Activated naive CD4-positive, alpha-beta T cell treated with anti-CD3 and anti-CD28 coated beads, Interleukin-2, amount 10 ng/mL, durations not matched to agents 7 days and 5 days (primary cell): ENCODE measurements at regions not wholly inside any gene's neighbourhood (a gene's known extent, or its start where the extent isn't known, plus 50 kb on each side); places are given as distances from the start of the nearest gene placed in this dataset.

Experiments used
- CTCF ChIA-PET: fragments of 350-600 bp; sonication (Branson Sonifier 250); formaldehyde crosslinking; loops from one replicate; lab custom pipeline; 2021; ENCODE audit warnings: antibody characterized with exemption; lab: Charles Lee
- DNase-seq: peaks from one replicate; pipeline ENCODE4 v3.0.0-alpha.2; 2020
- H3K27ac Mint-ChIP-seq: one replicate; pipeline ENCODE4 v1.8.0; 2021; ENCODE audit warnings: mild to moderate bottlenecking, moderate library complexity, mixed read lengths
- H3K27me3 Mint-ChIP-seq: one replicate; pipeline ENCODE4 v1.8.0; 2021; ENCODE audit warnings: mild to moderate bottlenecking, mixed read lengths
- H3K36me3 Mint-ChIP-seq: one replicate; pipeline ENCODE4 v1.8.0; 2021; ENCODE audit warnings: mixed read lengths
- H3K4me1 Mint-ChIP-seq: one replicate; pipeline ENCODE4 v1.8.0; 2021; ENCODE audit warnings: mixed read lengths
- H3K4me3 Mint-ChIP-seq: one replicate; pipeline ENCODE4 v1.8.0; 2021; ENCODE audit warnings: mild to moderate bottlenecking, moderate library complexity, mixed read lengths
- H3K9me3 Mint-ChIP-seq: one replicate; pipeline ENCODE4 v1.8.0; 2021; ENCODE audit warnings: mixed read lengths

- H3K4me1 Mint-ChIP-seq, result peaks cover 10% of the 10 kb centered on the region
- no peak overlapping the region for H3K27ac Mint-ChIP-seq
- peaks cover 47% of the 10 kb centered on the region for H3K27me3 Mint-ChIP-seq
- DNase-seq, result no peak
- no peak overlapping the region for H3K4me3 Mint-ChIP-seq
- no peaks in the 10 kb centered on the region for H3K9me3 Mint-ChIP-seq
- H3K36me3 Mint-ChIP-seq, result no peaks in the 10 kb centered on the region
- CTCF ChIA-PET, result no interaction called here
Observed at GRCh38 chr17:83152745-83153611, 73.6 kb downstream of the METRNL start.

- H3K4me1 Mint-ChIP-seq, result peaks cover 5% of the 10 kb centered on the region
- no peak overlapping the region for H3K4me3 Mint-ChIP-seq
- no peaks in the 10 kb centered on the region for H3K9me3 Mint-ChIP-seq
- no peaks in the 10 kb centered on the region for H3K36me3 Mint-ChIP-seq
- no peak for DNase-seq
- peaks cover 43% of the 10 kb centered on the region for H3K27me3 Mint-ChIP-seq
- CTCF ChIA-PET, result no interaction called here
- H3K27ac Mint-ChIP-seq, result no peak overlapping the region
Observed at GRCh38 chr17:83153681-83154310, 74.4 kb downstream of the METRNL start.

GRCh38 chr17:83154311-83155127 lies 75.1 kb downstream of the METRNL start:
- CTCF ChIA-PET, result interaction anchor here (0.8 kb wide), 1 partner anchor 32 kb away, joined by 4 read pairs; no protein-coding TSS in a partner anchor
- no peaks in the 10 kb centered on the region for H3K36me3 Mint-ChIP-seq
- peaks cover 4% of the 10 kb centered on the region for H3K4me1 Mint-ChIP-seq
- H3K9me3 Mint-ChIP-seq, result no peaks in the 10 kb centered on the region
- H3K27ac Mint-ChIP-seq, result no peak overlapping the region
- peaks cover 41% of the 10 kb centered on the region for H3K27me3 Mint-ChIP-seq
- H3K4me3 Mint-ChIP-seq, result no peak overlapping the region
- no peak for DNase-seq

- no peaks in the 10 kb centered on the region for H3K9me3 Mint-ChIP-seq
- no peak overlapping the region for H3K27ac Mint-ChIP-seq
- no peak overlapping the region for H3K4me3 Mint-ChIP-seq
- H3K27me3 Mint-ChIP-seq, result peaks cover 37% of the 10 kb centered on the region
- CTCF ChIA-PET, result interaction anchor here (0.8 kb wide), 1 partner anchor 33 kb away, joined by 4 read pairs; no protein-coding TSS in a partner anchor
- H3K36me3 Mint-ChIP-seq, result no peaks in the 10 kb centered on the region
- H3K4me1 Mint-ChIP-seq, result peaks cover 4% of the 10 kb centered on the region
- no peak for DNase-seq
Observed at GRCh38 chr17:83155128-83156121, 76.0 kb downstream of the METRNL start.

- H3K27ac Mint-ChIP-seq, result no peak overlapping the region
- peaks cover 4% of the 10 kb centered on the region for H3K4me1 Mint-ChIP-seq
- no peaks in the 10 kb centered on the region for H3K9me3 Mint-ChIP-seq
- DNase-seq, result no peak
- CTCF ChIA-PET, result no interaction called here
- H3K4me3 Mint-ChIP-seq, result no peak overlapping the region
- no peaks in the 10 kb centered on the region for H3K36me3 Mint-ChIP-seq
- peaks cover 45% of the 10 kb centered on the region for H3K27me3 Mint-ChIP-seq
Observed at GRCh38 chr17:83156408-83156807, 77.0 kb downstream of the METRNL start.

GRCh38 chr17:83159204-83160049 lies 80.0 kb downstream of the METRNL start:
- Mint-ChIP-seq H3K9me3 (no peaks in the 10 kb centered on the region), H3K4me3 (no peak overlapping the region), H3K36me3 (no peaks in the 10 kb centered on the region), H3K4me1 (peaks cover 4% of the 10 kb centered on the region), H3K27ac (no peak overlapping the region), H3K27me3 (peaks cover 46% of the 10 kb centered on the region)
- no peak for DNase-seq
- CTCF ChIA-PET, result no interaction called here

GRCh38 chr17:83160443-83161297 lies 81.3 kb downstream of the METRNL start:
- DNase-seq, result no peak
- H3K27ac Mint-ChIP-seq, result no peak overlapping the region
- CTCF ChIA-PET, result no interaction called here
- no peaks in the 10 kb centered on the region for H3K4me1 Mint-ChIP-seq
- H3K27me3 Mint-ChIP-seq, result peaks cover 44% of the 10 kb centered on the region
- no peak overlapping the region for H3K4me3 Mint-ChIP-seq
- H3K9me3 Mint-ChIP-seq, result no peaks in the 10 kb centered on the region
- H3K36me3 Mint-ChIP-seq, result no peaks in the 10 kb centered on the region

GRCh38 chr17:83161298-83162034 lies 82.1 kb downstream of the METRNL start:
- Mint-ChIP-seq H3K27ac (no peak overlapping the region), H3K27me3 (peaks cover 46% of the 10 kb centered on the region), H3K9me3 (no peaks in the 10 kb centered on the region), H3K4me1 (no peaks in the 10 kb centered on the region), H3K4me3 (no peak overlapping the region), H3K36me3 (no peaks in the 10 kb centered on the region)
- CTCF ChIA-PET, result no interaction called here
- no peak for DNase-seq

- Mint-ChIP-seq H3K36me3 (no peaks in the 10 kb centered on the region), H3K27ac (no peak overlapping the region), H3K27me3 (peaks cover 46% of the 10 kb centered on the region), H3K4me1 (no peaks in the 10 kb centered on the region), H3K4me3 (no peak overlapping the region), H3K9me3 (no peaks in the 10 kb centered on the region)
- no peak for DNase-seq
- CTCF ChIA-PET, result no interaction called here
Observed at GRCh38 chr17:83162035-83162745, 82.8 kb downstream of the METRNL start.

GRCh38 chr17:83164490-83164889 lies 85.1 kb downstream of the METRNL start:
- Mint-ChIP-seq H3K4me1 (no peaks in the 10 kb centered on the region), H3K27ac (no peak overlapping the region), H3K27me3 (peaks cover 50% of the 10 kb centered on the region), H3K36me3 (no peaks in the 10 kb centered on the region), H3K4me3 (no peak overlapping the region), H3K9me3 (no peaks in the 10 kb centered on the region)
- CTCF ChIA-PET, result no interaction called here
- no peak for DNase-seq

- Mint-ChIP-seq H3K9me3 (no peaks in the 10 kb centered on the region), H3K27me3 (peaks cover 37% of the 10 kb centered on the region), H3K27ac (no peak overlapping the region), H3K4me1 (no peaks in the 10 kb centered on the region), H3K36me3 (no peaks in the 10 kb centered on the region), H3K4me3 (no peak overlapping the region)
- CTCF ChIA-PET, result interaction anchor here (0.7 kb wide), 1 partner anchor 8 kb away, joined by 3 read pairs; no protein-coding TSS in a partner anchor
- DNase-seq, result no peak
Observed at GRCh38 chr17:83170571-83171260, 91.3 kb downstream of the METRNL start.
